AG09319 (cell line): ENCODE measurements at regions not wholly inside any gene's neighbourhood (a gene's known extent, or its start where the extent isn't known, plus 50 kb on each side); places are given as distances from the start of the nearest gene placed in this dataset.

Source experiments
- DNase-seq: peaks from one replicate; pipeline ENCODE4 v3.0.0-alpha.2; 2010; ENCODE audit warnings: low read depth; ENCODE audit errors: extremely low read depth
- TF ChIP-seq, protein P1 (sequence below): IDR thresholded peaks from 2 replicates; pipeline ENCODE4 v1.5.1; 2011; ENCODE audit warnings: low read depth, mild to moderate bottlenecking, inconsistent platforms, low read length, moderate library complexity

GRCh38 chr5:68618501-68618900 lies 402.9 kb downstream of the PIK3R1 start:
- TF ChIP-seq, protein P1, sequence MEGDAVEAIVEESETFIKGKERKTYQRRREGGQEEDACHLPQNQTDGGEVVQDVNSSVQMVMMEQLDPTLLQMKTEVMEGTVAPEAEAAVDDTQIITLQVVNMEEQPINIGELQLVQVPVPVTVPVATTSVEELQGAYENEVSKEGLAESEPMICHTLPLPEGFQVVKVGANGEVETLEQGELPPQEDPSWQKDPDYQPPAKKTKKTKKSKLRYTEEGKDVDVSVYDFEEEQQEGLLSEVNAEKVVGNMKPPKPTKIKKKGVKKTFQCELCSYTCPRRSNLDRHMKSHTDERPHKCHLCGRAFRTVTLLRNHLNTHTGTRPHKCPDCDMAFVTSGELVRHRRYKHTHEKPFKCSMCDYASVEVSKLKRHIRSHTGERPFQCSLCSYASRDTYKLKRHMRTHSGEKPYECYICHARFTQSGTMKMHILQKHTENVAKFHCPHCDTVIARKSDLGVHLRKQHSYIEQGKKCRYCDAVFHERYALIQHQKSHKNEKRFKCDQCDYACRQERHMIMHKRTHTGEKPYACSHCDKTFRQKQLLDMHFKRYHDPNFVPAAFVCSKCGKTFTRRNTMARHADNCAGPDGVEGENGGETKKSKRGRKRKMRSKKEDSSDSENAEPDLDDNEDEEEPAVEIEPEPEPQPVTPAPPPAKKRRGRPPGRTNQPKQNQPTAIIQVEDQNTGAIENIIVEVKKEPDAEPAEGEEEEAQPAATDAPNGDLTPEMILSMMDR, result no peak
- DNase-seq, result no peak

- TF ChIP-seq, protein P1, result no peak
- no peak for DNase-seq
Observed at GRCh38 chr5:68627001-68627400, 411.4 kb downstream of the PIK3R1 start.

- TF ChIP-seq, protein P1, result no peak
- DNase-seq, result no peak
Observed at GRCh38 chr5:68628082-68628814, 412.7 kb downstream of the PIK3R1 start.

DNA sequence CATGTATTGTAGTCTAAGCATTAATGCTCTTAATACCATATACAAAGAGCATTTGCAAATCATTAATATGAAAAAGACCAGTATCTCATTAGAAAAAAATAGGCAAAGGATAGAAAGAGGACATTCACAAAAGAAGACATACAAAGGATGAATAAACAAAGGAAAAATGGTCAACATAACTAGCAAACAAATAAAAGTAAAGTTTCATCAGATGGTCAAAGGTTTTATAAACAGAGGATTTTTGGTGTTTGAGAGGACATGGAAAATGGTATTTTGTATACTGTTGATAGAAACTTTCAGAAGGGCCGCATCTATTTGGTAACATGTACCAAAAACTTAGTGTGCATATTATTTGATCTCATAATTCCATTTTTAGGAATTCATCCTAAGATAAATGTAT lies 414.8 kb downstream of the PIK3R1 start:
- DNase-seq, result no peak
- TF ChIP-seq, protein P1, result no peak

- no peak for DNase-seq
- TF ChIP-seq, protein P1, result no peak
Observed at GRCh38 chr5:68631884-68632283, 416.3 kb downstream of the PIK3R1 start.

DNA sequence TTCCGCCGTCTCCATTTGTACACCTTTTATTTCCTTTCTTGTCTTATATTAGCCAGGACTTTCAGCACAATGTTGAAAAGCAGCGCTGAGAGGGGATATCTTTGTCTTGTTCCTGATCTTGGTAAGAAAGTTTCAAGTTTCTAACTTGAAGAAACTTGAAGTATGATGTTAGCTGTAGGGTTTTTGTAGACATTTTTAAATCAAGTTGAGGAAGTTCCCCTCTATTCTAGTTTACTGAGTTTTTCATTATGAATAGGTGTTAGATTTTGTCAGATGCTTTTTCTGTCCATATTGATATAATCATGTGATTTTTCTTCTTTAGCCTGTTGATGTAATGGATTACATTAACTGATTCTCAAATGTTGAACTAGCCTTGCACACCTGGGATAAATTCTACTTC lies 425.7 kb downstream of the PIK3R1 start:
- TF ChIP-seq, protein P1, result no peak
- no peak for DNase-seq

GRCh38 chr5:68643064-68643463 lies 427.5 kb downstream of the PIK3R1 start:
- TF ChIP-seq, protein P1, result no peak
- no peak for DNase-seq
